ENCODE measurements at regions not wholly inside any gene's neighbourhood (a gene's known extent, or its start where the extent isn't known, plus 50 kb on each side); places are given as distances from the start of the nearest gene placed in this dataset.

DNA sequence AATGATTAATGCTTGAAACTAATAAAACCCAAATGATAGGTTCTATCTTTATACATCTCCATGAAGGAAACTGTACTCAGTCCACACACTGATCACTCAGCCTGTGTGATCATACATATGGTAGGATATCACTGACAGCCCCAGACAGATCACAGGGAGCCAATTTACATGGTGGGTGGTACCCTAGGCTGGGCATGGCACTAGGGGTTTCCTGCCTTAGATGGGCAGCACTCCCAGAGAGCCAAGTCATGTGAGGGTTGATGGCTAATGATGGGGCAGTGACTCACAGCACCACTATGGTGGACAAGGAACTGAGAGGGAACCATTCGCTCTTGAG, 89.6 kb upstream of the PTPRR start:
- DNase-seq (ENCODE audit: low read depth) = no peak

DNA sequence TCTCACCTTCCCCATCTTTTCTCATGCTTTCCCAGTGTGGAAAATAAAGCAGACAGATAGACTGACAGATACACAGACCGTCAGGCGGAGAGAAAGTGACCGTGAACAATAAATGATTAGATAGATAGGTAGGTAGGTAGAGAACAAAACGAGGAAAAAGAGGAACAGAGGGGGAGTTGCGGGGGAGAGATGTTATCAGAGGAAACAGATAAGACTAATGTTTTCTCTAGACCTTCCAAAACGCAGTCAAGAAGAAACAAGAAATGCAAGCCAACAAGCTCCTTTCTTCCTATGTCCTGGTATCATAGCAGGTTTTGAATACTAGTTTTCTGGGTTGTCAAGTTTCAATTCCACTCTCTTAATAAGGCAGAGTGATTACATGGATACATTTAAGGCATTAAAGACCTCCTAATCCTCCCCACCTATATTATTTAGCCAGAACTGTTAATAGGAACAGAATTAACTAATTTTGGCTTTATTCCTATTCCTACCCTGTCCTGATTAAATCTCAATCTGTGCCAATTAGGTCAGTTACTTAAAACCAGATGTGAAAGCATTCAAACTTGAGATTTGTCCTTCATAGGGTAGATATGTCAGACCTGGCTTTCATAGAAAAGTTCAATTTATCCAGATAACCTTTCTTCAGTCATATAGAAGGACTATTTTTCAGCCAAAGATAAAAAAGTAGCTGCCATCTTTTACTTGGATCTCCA, 89.0 kb upstream of the PTPRR start:
- no peak for DNase-seq (ENCODE audit: low read depth)

DNA sequence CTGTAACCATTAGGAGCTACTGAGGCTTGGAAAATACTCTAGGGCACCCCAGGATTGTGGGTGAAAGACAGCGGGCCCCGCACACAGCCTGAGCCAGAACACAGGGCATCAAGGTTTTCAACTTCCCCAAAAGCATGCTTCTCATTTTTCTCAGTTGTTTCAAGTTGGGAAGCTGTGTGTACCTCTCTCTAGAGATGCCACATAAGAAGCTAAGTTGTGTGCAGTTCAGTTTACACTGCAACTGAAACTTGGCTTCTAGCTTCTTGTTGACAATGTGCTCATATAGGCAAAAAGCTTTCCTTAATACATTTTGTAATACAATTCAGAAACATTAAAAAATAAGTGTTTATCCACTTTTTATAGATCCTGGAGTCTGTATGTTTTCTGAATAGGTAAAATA, 88.1 kb upstream of the PTPRR start:
- DNase-seq (ENCODE audit: low read depth) = no peak

DNA sequence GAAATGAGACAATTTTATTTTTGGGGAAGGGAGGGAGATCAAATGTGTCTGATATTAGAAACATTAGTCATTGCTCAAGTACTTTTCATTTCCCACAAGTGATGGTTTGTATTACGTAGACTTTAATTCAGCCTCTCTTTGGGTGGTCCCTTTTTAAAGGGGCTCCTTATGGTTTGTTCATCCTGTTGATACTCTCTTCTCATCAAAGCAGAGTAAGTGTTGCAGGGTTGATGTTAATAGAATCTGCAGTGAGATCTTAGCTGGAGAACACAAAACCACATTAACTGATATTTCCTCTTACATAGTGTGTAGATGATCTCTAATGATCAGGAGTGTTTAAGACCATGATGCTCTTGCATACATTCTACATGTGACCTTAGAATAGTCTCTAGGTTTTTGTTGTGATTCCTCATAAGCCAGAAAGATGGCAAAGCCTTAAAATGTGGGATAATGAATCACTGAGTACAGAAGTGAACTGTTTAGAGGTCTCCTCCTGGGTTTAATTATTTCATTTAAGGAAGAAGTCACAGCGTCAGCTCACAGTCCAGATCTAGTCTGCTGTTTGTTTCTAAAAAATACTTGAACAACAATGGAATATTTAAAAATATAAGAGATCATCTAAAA, 87.4 kb upstream of the PTPRR start:
- DNase-seq (ENCODE audit: low read depth) = no peak

DNA sequence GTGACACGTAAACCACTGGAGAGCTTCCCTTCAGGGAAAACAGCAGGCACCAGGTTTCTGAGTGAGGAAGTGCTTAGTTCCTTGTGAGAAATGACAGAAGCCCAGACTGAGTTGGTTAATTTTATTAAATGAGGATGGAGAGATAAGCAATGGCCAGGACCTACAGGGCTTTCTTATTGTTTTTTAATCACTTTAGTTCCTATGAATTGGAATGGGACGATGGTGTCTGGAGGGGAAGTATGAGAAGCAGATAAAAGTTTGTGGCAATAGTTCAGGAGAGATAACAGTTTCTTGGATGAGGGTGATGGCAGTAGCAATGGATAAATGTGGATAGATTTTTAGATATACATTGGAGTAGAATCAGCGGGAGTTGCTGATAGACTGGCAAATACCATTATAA, 86.5 kb upstream of the PTPRR start:
- DNase-seq (ENCODE audit: low read depth) = no peak

DNA sequence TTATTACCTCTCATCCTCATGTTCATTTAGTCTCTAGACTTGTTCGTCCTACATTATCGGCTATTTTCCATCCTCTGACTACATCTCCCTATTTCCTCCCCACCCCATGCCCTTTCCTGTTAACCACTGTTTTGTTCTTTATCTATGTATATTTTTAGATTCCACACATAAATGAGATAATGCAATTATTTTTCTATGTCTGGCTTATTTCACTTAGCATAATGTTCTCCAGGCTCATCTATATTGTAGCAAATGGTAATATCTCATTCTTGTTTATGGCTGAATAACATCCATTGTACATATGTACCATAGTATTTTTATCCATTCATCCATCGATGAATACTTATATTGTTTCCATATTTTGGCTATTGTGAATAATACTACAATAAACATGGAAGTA, 84.6 kb upstream of the PTPRR start:
- no peak for DNase-seq (ENCODE audit: low read depth)

DNA sequence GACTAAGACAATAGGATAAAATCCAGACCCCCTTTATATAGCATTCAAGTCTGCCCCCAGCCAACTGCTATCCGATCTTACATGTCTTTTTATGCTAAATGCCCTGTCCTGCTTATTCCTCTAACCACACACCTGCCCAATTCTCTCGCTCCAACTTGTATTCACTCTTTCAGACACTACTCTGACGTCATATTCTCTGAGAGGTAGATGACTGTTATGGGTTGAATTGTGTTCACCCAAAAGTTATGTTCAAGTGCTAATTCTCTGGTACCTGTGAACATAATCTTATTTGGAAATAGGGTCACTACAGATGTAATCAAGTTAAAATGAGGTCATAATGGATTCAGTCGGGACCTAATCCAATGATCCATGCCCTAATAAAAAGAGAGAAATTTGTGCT, 84.0 kb upstream of the PTPRR start:
- DNase-seq (ENCODE audit: low read depth) = no peak

DNA sequence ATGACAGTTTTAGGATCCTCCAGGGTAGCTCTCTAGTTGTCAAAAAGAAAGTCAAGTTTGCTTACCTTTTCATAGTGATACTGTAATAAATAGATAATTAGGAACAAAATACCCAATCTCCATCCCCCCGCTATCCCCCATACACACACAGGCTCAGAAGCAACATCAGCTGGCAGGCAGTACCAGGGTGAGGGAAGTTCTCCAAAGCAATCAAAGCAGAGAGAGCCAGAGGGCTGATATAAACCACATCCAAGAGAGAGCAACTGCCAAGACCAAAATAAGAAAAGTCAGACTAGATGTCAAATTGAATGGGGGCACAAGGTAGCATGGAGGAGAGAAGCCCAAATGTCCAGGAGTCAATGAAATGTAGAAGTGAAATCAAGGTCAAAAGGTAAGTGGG, 80.2 kb upstream of the PTPRR start:
- DNase-seq (ENCODE audit: low read depth) = no peak

DNA sequence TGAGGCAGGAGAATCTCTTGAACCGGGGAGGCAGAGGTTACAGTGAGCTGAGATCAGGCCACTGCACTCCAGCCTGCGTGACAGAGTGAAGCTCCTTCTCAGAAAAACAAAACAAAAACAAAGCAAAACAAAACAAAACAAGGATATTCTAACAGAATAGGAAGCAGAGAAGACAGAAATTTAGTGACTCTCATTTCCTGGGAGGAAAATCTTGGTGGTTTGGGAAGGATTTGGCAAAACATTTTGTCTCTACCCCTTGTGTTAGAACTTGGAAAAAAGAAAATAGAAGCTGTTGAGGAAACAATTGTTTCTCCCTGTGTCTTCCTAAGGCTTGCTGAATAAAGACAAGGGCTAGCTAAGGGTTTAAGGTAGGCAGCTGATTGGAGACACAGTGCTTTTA, 79.7 kb upstream of the PTPRR start:
- no peak for DNase-seq (ENCODE audit: low read depth)

DNA sequence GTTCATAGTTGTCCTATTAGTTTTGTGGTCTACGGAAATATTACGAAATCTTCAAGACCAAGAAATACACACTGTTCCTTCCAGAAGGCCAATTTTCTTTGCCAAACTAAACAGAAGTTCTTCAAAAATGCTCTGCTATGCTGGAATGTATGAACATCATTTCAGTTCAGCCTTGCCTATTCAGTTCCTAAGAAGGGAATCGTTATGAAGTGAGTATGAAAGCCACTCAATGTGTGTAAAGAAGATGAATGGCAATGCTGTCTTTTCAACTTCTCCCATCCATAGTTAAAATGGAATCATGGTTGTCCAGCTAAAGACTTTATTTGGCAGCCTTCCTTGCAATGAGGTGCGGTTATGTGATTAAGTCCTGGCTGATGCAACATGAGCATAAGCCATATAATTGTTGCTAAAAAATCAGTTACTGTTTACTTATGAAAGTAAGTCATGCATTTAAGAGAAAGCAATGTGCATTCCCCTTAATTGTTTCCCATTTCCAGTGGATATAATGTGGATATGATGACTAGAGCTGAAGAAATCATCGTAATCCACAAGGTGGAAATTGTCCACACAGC, 73.8 kb upstream of the PTPRR start:
- DNase-seq (ENCODE audit: low read depth) = peak; percentile 33

DNA sequence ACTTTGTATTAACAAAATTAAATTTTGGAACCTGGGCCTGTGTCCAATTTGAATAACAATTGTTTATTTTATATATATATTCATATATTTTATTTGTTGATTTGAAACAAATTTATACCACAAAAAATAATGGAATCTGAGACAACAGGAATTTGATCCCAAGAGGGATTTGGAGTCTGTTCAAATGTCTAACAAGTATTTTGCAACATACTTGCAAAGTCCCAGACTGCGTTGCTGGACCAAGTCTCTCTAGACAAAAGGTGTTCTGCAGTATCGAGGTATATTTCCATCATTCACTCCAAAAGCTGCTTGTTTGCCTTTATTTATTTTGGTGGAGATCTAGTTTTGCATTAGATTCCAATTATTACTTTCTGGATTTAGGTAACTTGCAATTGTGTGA, 68.7 kb upstream of the PTPRR start:
- DNase-seq (ENCODE audit: low read depth) = no peak

DNA sequence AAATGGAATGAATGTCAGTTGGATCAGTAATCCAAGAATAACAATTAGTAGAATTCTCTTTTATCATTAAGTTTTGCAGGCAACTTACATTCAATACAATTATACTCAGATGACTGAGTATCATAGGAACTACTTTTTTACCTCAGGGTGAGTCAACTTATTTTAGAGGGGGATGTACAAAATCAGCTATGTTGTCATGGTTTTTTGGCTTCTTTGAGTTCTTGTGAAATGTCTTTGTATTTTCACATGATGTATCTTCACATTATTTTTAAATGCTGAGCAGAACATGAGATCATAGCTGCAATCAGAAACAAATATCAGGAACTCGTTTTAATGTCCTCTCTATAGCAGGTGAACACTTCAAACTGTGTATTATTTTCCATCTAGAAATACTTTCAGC, 65.3 kb upstream of the PTPRR start:
- DNase-seq (ENCODE audit: low read depth) = no peak

DNA sequence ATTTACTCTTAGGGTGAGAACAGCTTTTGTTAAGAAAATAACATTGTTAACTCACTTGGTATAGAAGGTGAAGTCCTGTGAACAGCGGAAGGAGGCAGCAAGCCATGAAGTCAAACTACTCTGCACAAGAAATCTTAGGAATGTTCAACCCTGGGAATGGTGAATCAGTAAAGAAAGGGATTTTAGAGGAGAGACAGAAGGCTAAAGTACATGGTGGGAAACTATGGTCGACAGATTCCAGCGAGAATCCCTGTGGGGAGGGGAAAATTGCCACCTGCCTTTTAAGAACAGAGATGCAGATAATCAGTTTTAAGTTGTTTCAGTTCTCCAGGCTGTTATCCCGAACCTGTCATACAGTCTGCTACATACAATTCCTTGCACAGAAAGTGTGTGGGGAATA, 63.2 kb upstream of the PTPRR start:
- DNase-seq (ENCODE audit: low read depth) = peak; percentile 7

DNA sequence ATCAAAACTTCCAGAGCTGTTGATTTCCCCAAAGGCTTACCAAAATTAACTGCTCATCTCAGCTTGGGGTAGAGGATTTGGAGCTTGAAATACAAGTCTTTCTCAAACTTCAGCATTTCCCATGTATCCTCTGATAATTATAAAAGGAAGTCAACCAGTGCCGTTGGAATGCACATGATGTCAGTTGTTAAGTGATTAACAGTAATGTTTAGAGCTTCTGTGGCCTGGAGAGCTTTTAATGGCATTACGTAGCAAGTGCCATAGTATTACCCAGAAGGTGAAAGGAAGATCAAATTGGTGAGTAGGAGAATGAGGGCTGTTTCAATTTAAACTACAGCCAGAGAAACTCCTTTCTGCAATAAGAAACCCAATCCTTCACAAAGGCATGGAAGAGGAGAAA, 62.5 kb upstream of the PTPRR start:
- DNase-seq (ENCODE audit: low read depth) = peak; percentile 51

DNA sequence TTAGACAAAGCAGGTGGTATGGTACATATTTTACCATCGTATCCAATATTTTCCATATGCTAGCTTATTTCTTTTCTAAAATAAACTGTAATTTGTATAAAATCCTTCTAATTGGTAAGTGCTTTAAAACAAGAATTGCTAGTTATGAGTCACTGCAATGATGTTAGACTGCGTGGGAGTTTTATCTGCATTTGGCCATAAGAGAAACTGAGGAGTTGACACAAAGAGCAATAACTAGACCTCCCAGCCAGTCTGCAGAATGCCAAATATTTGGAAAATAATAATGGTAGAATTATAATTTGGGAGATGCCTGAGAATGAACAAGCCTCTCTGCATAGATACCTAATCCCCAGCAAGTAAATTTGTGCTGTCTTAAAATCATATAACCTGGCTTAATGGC, 61.7 kb upstream of the PTPRR start:
- no peak for DNase-seq (ENCODE audit: low read depth)

DNA sequence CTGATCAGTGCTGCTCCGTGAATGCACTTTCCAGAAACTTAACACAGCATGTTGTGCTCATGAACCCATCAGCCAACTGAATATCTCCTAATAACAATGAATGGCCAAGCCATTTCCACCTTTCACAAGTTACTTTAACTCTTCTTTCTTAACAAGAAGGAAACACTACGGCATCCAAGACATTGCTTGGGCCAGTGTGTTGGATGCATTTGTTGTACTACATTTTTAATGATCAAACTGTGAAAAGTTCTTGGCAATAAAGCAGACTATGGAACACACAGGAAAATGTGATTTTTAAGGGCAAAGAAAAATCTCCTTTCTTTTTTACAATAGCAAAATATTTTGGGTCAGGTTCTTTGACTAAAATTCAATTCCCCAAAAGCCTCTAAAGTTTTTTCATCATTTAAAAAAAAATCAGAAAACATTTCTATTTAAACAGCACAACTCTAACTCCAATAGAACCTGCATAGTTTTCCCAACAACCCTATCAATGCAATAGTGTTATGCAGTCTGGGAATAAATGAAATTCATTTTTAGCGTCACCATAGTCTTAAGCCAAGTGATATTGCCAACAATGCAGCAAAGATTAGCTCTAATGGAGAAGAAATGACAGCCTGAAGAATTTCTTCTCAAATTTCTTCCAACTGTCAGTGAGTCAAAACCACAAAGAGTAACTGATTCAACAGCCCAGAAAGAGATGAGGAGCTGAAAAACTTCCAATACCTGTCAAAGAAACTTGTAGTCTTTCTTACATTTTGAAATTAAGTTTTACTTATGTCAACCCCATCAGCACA, 50.7 kb upstream of the PTPRR start:
- peak; percentile 30 for DNase-seq (ENCODE audit: low read depth)

Data from M059J (cell line).